WERI-Rb-1 (cell line): ENCODE measurements at regions not wholly inside any gene's neighbourhood (a gene's known extent, or its start where the extent isn't known, plus 50 kb on each side); places are given as distances from the start of the nearest gene placed in this dataset.

Experiments used
- DNase-seq: peaks from one replicate; pipeline ENCODE4 v3.0.0-alpha.2; 2020
- H3K27ac ChIP-seq: fragments of 250-450 bp; sonication (Bioruptor Pico); 2 replicates; pipeline ENCODE4 v1.5.1; 2020; ENCODE audit warnings: mild to moderate bottlenecking, moderate library complexity
- H3K27me3 ChIP-seq: fragments of 250-450 bp; sonication (Bioruptor Pico); 2 replicates; pipeline ENCODE4 v1.5.1; 2021; ENCODE audit warnings: mild to moderate bottlenecking, low read depth, moderate library complexity; ENCODE audit not compliant: insufficient read depth, severe bottlenecking
- H3K36me3 ChIP-seq: fragments of 250-450 bp; sonication (Bioruptor Pico); 2 replicates; pipeline ENCODE4 v1.5.1; 2020; ENCODE audit warnings: mild to moderate bottlenecking, moderate library complexity
- H3K4me3 ChIP-seq: 2 replicates; pipeline ENCODE4 v1.5.1; 2011; ENCODE audit warnings: low read depth, mild to moderate bottlenecking, control low read depth, low read length
- H3K9me3 ChIP-seq: fragments of 250-450 bp; sonication (Bioruptor Pico); 2 replicates; pipeline ENCODE4 v1.5.1; 2021; ENCODE audit warnings: mild to moderate bottlenecking, moderate library complexity; ENCODE audit not compliant: severe bottlenecking
- TF ChIP-seq, protein P1 (sequence below): IDR thresholded peaks from 2 replicates; pipeline ENCODE4 v1.5.1; 2011; ENCODE audit warnings: low read depth, mild to moderate bottlenecking, control low read depth, inconsistent platforms, low read length

DNA sequence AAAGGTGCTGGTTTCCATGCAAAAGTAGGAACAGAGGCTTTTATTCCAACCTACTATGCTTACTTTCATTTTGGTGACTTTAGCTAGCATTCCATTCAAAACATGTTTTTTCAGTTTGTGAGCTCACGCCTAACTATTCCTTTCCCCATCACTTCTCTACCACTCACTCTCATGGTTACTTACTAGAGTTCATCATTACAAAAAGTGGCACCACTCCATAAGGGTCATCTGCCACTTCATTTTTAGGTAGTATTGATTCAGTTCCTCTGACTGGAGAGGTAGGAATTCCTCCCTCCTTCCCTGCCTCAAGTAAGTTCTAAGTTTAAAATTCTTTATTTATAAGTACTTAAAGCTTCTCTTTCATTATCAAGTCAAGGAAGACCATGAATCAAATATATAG lies 543.1 kb downstream of the HTR7 start:
- Histone ChIP-seq H3K36me3 (no peaks in the 10 kb centered on the region), H3K4me3 (no peak overlapping the region), H3K27ac (no peak overlapping the region), H3K9me3 (no peaks in the 10 kb centered on the region), H3K27me3 (no peaks in the 10 kb centered on the region)
- DNase-seq, result no peak
- TF ChIP-seq, protein P1, sequence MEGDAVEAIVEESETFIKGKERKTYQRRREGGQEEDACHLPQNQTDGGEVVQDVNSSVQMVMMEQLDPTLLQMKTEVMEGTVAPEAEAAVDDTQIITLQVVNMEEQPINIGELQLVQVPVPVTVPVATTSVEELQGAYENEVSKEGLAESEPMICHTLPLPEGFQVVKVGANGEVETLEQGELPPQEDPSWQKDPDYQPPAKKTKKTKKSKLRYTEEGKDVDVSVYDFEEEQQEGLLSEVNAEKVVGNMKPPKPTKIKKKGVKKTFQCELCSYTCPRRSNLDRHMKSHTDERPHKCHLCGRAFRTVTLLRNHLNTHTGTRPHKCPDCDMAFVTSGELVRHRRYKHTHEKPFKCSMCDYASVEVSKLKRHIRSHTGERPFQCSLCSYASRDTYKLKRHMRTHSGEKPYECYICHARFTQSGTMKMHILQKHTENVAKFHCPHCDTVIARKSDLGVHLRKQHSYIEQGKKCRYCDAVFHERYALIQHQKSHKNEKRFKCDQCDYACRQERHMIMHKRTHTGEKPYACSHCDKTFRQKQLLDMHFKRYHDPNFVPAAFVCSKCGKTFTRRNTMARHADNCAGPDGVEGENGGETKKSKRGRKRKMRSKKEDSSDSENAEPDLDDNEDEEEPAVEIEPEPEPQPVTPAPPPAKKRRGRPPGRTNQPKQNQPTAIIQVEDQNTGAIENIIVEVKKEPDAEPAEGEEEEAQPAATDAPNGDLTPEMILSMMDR, result no peak

- H3K9me3 ChIP-seq, result no peaks in the 10 kb centered on the region
- H3K4me3 ChIP-seq, result no peak overlapping the region
Observed at GRCh38 chr10:90317172-90317571, 540.7 kb downstream of the HTR7 start.

DNA sequence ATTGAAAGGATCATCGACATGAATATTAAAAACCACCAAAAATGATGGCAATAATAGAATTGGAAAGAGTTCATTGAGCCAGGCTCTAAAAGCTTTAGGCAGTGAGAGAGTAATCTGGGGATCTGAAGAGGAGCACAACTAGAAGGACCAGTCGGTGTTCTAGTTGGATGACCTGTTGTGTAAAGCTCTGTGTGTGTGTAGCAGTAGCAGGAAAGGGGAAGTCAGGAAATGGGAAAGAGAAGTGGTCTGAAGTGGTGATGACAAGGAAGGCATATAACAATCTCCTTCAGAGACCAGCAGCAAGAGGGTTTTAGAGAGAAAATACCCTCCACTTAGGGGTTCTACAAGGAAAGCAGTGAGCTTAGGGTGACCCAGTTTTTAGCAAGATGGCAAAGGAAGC lies 539.2 kb downstream of the HTR7 start:
- no peaks in the 10 kb centered on the region for H3K36me3 ChIP-seq
- H3K27ac ChIP-seq, result no peak overlapping the region
- DNase-seq, result no peak

More at GRCh38 chr10:90317172-90317571, 540.7 kb downstream of the HTR7 start:
- TF ChIP-seq, protein P1, result no peak
- Histone ChIP-seq H3K36me3 (no peaks in the 10 kb centered on the region), H3K27me3 (no peaks in the 10 kb centered on the region), H3K27ac (no peak overlapping the region)
- DNase-seq, result no peak

DNA sequence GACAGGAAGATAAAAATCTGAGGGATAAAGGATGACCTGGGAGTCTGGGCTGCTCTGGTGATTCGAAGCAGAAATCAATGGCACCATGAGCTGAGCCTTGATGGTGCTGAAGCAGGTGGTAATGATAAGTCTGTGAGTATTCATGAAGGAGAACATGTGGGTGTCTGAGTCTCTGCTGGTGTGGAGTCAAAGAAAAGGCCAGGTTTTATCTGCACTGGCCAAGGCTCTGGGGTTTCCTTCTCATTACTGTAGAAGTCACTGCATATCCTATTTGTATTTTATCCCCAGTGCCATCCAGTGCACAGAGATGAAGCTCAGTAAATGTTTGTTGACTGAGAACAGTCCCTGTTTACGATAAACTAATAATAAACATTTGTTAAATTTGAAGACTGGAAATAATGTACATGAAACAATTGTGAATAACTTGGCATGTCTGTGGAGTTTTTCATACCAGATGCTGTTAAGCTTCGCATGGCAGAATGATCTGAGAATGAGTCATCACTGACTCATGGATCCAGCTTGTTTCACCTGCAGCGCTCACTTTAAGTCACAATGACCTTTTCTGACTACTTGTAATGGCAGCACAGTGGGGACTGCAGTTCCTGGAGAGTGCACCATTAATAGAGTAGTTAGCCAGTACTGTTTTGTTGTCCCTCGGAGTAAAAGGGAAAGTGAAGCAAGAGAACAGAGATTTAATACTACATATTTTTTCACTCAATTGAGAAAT lies 538.5 kb downstream of the HTR7 start:
- Histone ChIP-seq H3K4me3 (no peak overlapping the region), H3K9me3 (no peaks in the 10 kb centered on the region), H3K36me3 (no peaks in the 10 kb centered on the region), H3K27me3 (no peaks in the 10 kb centered on the region), H3K27ac (no peak overlapping the region)
- TF ChIP-seq, protein P1, result no peak
- no peak for DNase-seq

More for the DNA sequence above, 539.2 kb downstream of the HTR7 start:
- TF ChIP-seq, protein P1, result no peak
- Histone ChIP-seq H3K9me3 (no peaks in the 10 kb centered on the region), H3K4me3 (no peak overlapping the region), H3K27me3 (no peaks in the 10 kb centered on the region)

GRCh38 chr10:90321132-90321816 lies 536.6 kb downstream of the HTR7 start:
- no peak overlapping the region for H3K27ac ChIP-seq
- no peak for DNase-seq
- no peaks in the 10 kb centered on the region for H3K9me3 ChIP-seq
- TF ChIP-seq, protein P1, result no peak
- no peaks in the 10 kb centered on the region for H3K27me3 ChIP-seq
- no peak overlapping the region for H3K4me3 ChIP-seq
- no peaks in the 10 kb centered on the region for H3K36me3 ChIP-seq
